ENCODE measurements at regions not wholly inside any gene's neighbourhood (a gene's known extent, or its start where the extent isn't known, plus 50 kb on each side); places are given as distances from the start of the nearest gene placed in this dataset.

GRCh38 chr12:114911196-114911595 is 227.2 kb upstream of the TBX3 start:
- DNase-seq (ENCODE audit: low read depth, low spot score) (no peak), ATAC-seq (no peak)
- ChIA-PET RAD21 (ENCODE audit: low non-redundant PET in 1 of 2, low total read pairs in 2 of 2, uncharacterized antibody in 2 of 2, unreplicated experiment in 2 of 2) (no interaction called here), POLR2A (no interaction called here), CTCF (no interaction called here)
- BruUV-seq (replicated peaks): no TSS peak
- no peaks in the 10 kb centered on the region for H4K20me1 ChIP-seq (ENCODE audit: insufficient read depth)
- H3K79me2 ChIP-seq (ENCODE audit: insufficient read depth, low read length): no peaks in the 10 kb centered on the region
- intact Hi-C loops (cut with micrococcal nuclease): no loop called here
- H3K9ac ChIP-seq (ENCODE audit: low read length): no peak overlapping the region
- H3K9me2 ChIP-seq (ENCODE audit: insufficient read depth): no peaks in the 10 kb centered on the region
- H3K4me1 ChIP-seq (ENCODE audit: control insufficient read depth in 1 of 2, insufficient read depth in 2 of 2, low read length in 2 of 2): peaks cover 14 to 22% of the 10 kb centered on the region in 2 experiments; a peak in 3 of 4 replicates
- no peak overlapping the region for H2AFZ ChIP-seq (ENCODE audit: low read depth, low read length, poor library complexity, severe bottlenecking)
- no peak overlapping the region for H3K4me2 ChIP-seq (ENCODE audit: low read length)
- H3K27me3 ChIP-seq (ENCODE audit: insufficient read depth, low read length): peaks cover 8% of the 10 kb centered on the region; the same call in 1 of the 2 replicates
- no peak overlapping the region for H3K27ac ChIP-seq (ENCODE audit: low read depth, low read length)
- no peaks in the 10 kb centered on the region for H3K36me3 ChIP-seq (ENCODE audit: control insufficient read depth in 1 of 2, insufficient read depth in 2 of 2, low read length in 2 of 2)
- H3K4me3 ChIP-seq (replicated peaks in 1 of 2; ENCODE audit: low read depth in 1 of 2, low read length in 2 of 2): no peak overlapping the region
- H3K9me3 ChIP-seq (ENCODE audit: control insufficient read depth in 1 of 2, insufficient read depth in 1 of 2, low read depth in 1 of 2, low read length in 2 of 2): no peaks in the 10 kb centered on the region
- TF ChIP-seq EZH2phosphoT487 (IDR thresholded peaks at IDR 0.05; ENCODE audit: borderline replicate concordance) (no peak), JUND (IDR thresholded peaks at IDR 0.05) (no peak), RAD21 (IDR thresholded peaks at IDR 0.05; ENCODE audit: low read depth) (no peak), CTCF (IDR thresholded peaks at IDR 0.05 in 2 of 3, conservative IDR thresholded peaks at IDR 0.05 in 1 of 3; ENCODE audit: borderline replicate concordance in 1 of 3, insufficient read depth in 1 of 3, low read depth in 2 of 3, low read length in 2 of 3) (no peak), ATF3 (IDR thresholded peaks at IDR 0.05) (no peak), EGR1 (IDR thresholded peaks at IDR 0.05; ENCODE audit: low read depth) (no peak), ELF1 (IDR thresholded peaks at IDR 0.05; ENCODE audit: borderline replicate concordance, low read depth) (no peak), SP1 (IDR thresholded peaks at IDR 0.05; ENCODE audit: low read depth) (no peak), POLR2A (IDR thresholded peaks at IDR 0.05; ENCODE audit: borderline replicate concordance, extremely low read depth, insufficient read depth, insufficient read length) (no peak), CEBPB (IDR thresholded peaks at IDR 0.05; ENCODE audit: low read depth) (no peak), ZFX (IDR thresholded peaks at IDR 0.05) (no peak)

Data from HCT116 (cell line).